SK-N-SH (cell line): ENCODE measurements at regions not wholly inside any gene's neighbourhood (a gene's known extent, or its start where the extent isn't known, plus 50 kb on each side); places are given as distances from the start of the nearest gene placed in this dataset.

Experiments
- CTCF ChIA-PET: fragments of 300-600, 350-600 bp; formaldehyde crosslinking; extraction: SDS; loops from one replicate; lab custom pipeline; 2021; lab: Yijun Ruan, JAX
- POLR2A ChIA-PET: fragments of 350-600 bp; sonication (Branson Sonifier 250); formaldehyde crosslinking; extraction: SDS; loops from one replicate; lab custom pipeline; 2020; ENCODE audit warnings: antibody characterized with exemption, inconsistent platforms; lab: Yijun Ruan, JAX
- DNase-seq: peaks from one replicate; pipeline ENCODE4 v3.0.0; 2012
- H2AFZ ChIP-seq: fragments of 200-600 bp; sonication (generic); 2 replicates; pipeline ENCODE4 v1.8.1; 2016; ENCODE audit warnings: antibody characterized with exemption, mild to moderate bottlenecking, low read depth
- H3F3A ChIP-seq: fragments of 200-600 bp; sonication (generic); replicated peaks from 2 replicates; pipeline ENCODE3; 2016; ENCODE audit warnings: antibody characterized with exemption, mild to moderate bottlenecking; ENCODE audit not compliant: insufficient read depth
- H3K27ac ChIP-seq, 2 experiments: fragments of 200-500 bp in 1 of 2; fragments of 200-600 bp in 1 of 2; sonication (Bioruptor generic) in 1 of 2; sonication (generic), shearing (Covaris generic) in 1 of 2; 2 replicates each; pipeline versions ENCODE4 v1.5.1 to v1.6.1; 2014 to 2016; ENCODE audit warnings: low read depth in 2 of 2, inconsistent platforms in 1 of 2, low read length in 1 of 2, mild to moderate bottlenecking in 1 of 2, mixed read lengths in 1 of 2
- H3K27me3 ChIP-seq: fragments of 200-600 bp; sonication (generic), shearing (Covaris generic); 2 replicates; pipeline ENCODE4 v1.6.1; 2016; ENCODE audit warnings: mixed run types; ENCODE audit not compliant: insufficient read depth
- H3K36me3 ChIP-seq, 2 experiments: fragments of 200-500 bp in 1 of 2; fragments of 200-600 bp in 1 of 2; sonication (Bioruptor generic) in 1 of 2; sonication (generic) in 1 of 2; replicated peaks in 1 of 2; 2 replicates each; pipeline versions ENCODE3 to v1.5.1; 2014 to 2016; ENCODE audit warnings: low read length in 1 of 2, mild to moderate bottlenecking in 1 of 2; ENCODE audit not compliant: insufficient read depth in 2 of 2, control insufficient read depth in 1 of 2
- H3K4me1 ChIP-seq, 2 experiments: fragments of 200-500 bp in 1 of 2; fragments of 200-600 bp in 1 of 2; sonication (Bioruptor generic) in 1 of 2; sonication (generic), shearing (Covaris generic) in 1 of 2; 2 replicates each; pipeline versions ENCODE4 v1.5.1 to v1.6.1; 2014 to 2016; ENCODE audit warnings: low read depth in 1 of 2, low read length in 1 of 2, mixed run types in 1 of 2; ENCODE audit not compliant: insufficient read depth in 2 of 2, control insufficient read depth in 1 of 2
- H3K4me2 ChIP-seq: fragments of 200-600 bp; sonication (generic), shearing (Covaris generic); 2 replicates; pipeline ENCODE4 v1.6.1; 2017; ENCODE audit warnings: mixed run types
- H3K4me3 ChIP-seq, 2 experiments: fragments of 200-500 bp in 1 of 2; fragments of 200-600 bp in 1 of 2; sonication (Bioruptor generic) in 1 of 2; sonication (generic), shearing (Covaris generic) in 1 of 2; 2 replicates each; pipeline versions ENCODE4 v1.5.1 to v1.8.1; 2014 to 2016; ENCODE audit warnings: low read depth in 2 of 2, inconsistent platforms in 1 of 2, low read length in 1 of 2, mild to moderate bottlenecking in 1 of 2, mixed read lengths in 1 of 2, moderate library complexity in 1 of 2
- H3K79me2 ChIP-seq: fragments of 200-600 bp; sonication (generic); 2 replicates; pipeline ENCODE4 v1.8.1; 2017; ENCODE audit warnings: mild to moderate bottlenecking; ENCODE audit not compliant: insufficient read depth
- H3K9ac ChIP-seq: fragments of 200-600 bp; sonication (generic); 2 replicates; pipeline ENCODE4 v1.6.1; 2017; ENCODE audit warnings: mixed run types
- H3K9me2 ChIP-seq: fragments of 200-600 bp; sonication (generic); 2 replicates; pipeline ENCODE4 v1.6.1; 2017; ENCODE audit warnings: mixed run types
- H3K9me3 ChIP-seq: fragments of 200-600 bp; sonication (generic); 2 replicates; pipeline ENCODE4 v1.6.1; 2017; ENCODE audit warnings: mixed run types, mild to moderate bottlenecking, moderate library complexity
- H4K20me1 ChIP-seq: fragments of 200-600 bp; sonication (generic); 2 replicates; pipeline ENCODE4 v1.6.1; 2017; ENCODE audit warnings: mild to moderate bottlenecking, mixed run types; ENCODE audit not compliant: insufficient read depth
- CHD2 ChIP-seq: fragments of 150-350 bp; IDR thresholded peaks from 2 replicates; pipeline ENCODE4 v1.6.1; 2018; ENCODE audit warnings: low read length; ENCODE audit not compliant: partially characterized antibody
- CTCF ChIP-seq: fragments of 200-600 bp; sonication (generic); IDR thresholded peaks from 2 replicates; pipeline ENCODE4 v1.6.1; 2017; ENCODE audit warnings: antibody characterized with exemption, mild to moderate bottlenecking, moderate library complexity
- EP300 ChIP-seq, 2 experiments: IDR thresholded peaks; 2 replicates each; pipeline versions ENCODE4 v1.4.0 to v1.6.1; 2012; ENCODE audit warnings: borderline replicate concordance in 1 of 2, low read depth in 1 of 2, low read length in 1 of 2
- EZH2phosphoT487 ChIP-seq: fragments of 200-600 bp; sonication (generic); IDR thresholded peaks from 2 replicates; pipeline ENCODE4 v1.6.1; 2017; ENCODE audit warnings: low read depth, mixed run types, mild to moderate bottlenecking, antibody characterized with exemption, moderate library complexity, borderline replicate concordance
- FOSL2 ChIP-seq: IDR thresholded peaks from 2 replicates; pipeline ENCODE4 v1.4.0; 2012; ENCODE audit warnings: low read depth, mild to moderate bottlenecking, moderate library complexity, borderline replicate concordance
- FOXM1 ChIP-seq: IDR thresholded peaks from 2 replicates; pipeline ENCODE4 v1.4.0; 2012; ENCODE audit warnings: low read depth, mild to moderate bottlenecking
- GABPA ChIP-seq: IDR thresholded peaks from 2 replicates; pipeline ENCODE4 v1.4.0; 2012; ENCODE audit warnings: low read depth, mild to moderate bottlenecking
- JUND ChIP-seq: IDR thresholded peaks from 2 replicates; pipeline ENCODE4 v1.4.0; 2012
- MXI1 ChIP-seq: IDR thresholded peaks from 2 replicates; pipeline ENCODE4 v1.6.1; 2012; ENCODE audit warnings: mild to moderate bottlenecking, low read depth, low read length, improper control_type of control experiment
- NRF1 ChIP-seq: IDR thresholded peaks from 2 replicates; pipeline ENCODE4 v1.6.1; 2012; ENCODE audit warnings: low read depth, mild to moderate bottlenecking, low read length
- PBX3 ChIP-seq: IDR thresholded peaks from 2 replicates; pipeline ENCODE4; 2012
- POLR2AphosphoS5 ChIP-seq: IDR thresholded peaks from 2 replicates; pipeline ENCODE4 v1.6.1; 2012; ENCODE audit warnings: low read depth, low read length
- RCOR1 ChIP-seq: fragments of 150-350 bp; IDR thresholded peaks from 2 replicates; pipeline ENCODE4 v1.6.1; 2017; ENCODE audit warnings: antibody characterized with exemption, low read length
- RXRA ChIP-seq: IDR thresholded peaks from 2 replicates; pipeline ENCODE4 v1.4.0; 2012; ENCODE audit warnings: low read depth, mild to moderate bottlenecking, borderline replicate concordance
- SMC3 ChIP-seq: IDR thresholded peaks from 2 replicates; pipeline ENCODE4 v1.6.1; 2012; ENCODE audit warnings: low read depth, low read length, improper control_type of control experiment
- TAF1 ChIP-seq: IDR thresholded peaks from 2 replicates; pipeline ENCODE4 v1.6.1; 2012; ENCODE audit warnings: low read depth, mild to moderate bottlenecking, low read length, moderate library complexity, borderline replicate concordance
- TCF12 ChIP-seq: IDR thresholded peaks from 2 replicates; pipeline ENCODE4 v1.4.0; 2012
- TEAD4 ChIP-seq: IDR thresholded peaks from 2 replicates; pipeline ENCODE4 v1.4.0; 2012; ENCODE audit warnings: mild to moderate bottlenecking, borderline replicate concordance; ENCODE audit not compliant: insufficient read depth
- USF1 ChIP-seq: IDR thresholded peaks from 2 replicates; pipeline ENCODE4 v1.4.0; 2012; ENCODE audit warnings: low read depth, borderline replicate concordance
- USF2 ChIP-seq: fragments of 150-350 bp; IDR thresholded peaks from 2 replicates; pipeline ENCODE4 v1.6.1; 2017; ENCODE audit warnings: antibody characterized with exemption, low read length, low read depth, borderline replicate concordance
- ZBTB33 ChIP-seq: IDR thresholded peaks from 2 replicates; pipeline ENCODE4 v1.4.0; 2012; ENCODE audit warnings: low read depth, borderline replicate concordance
- WGBS: methylation state at CpG from one replicate; pipeline ENCODE4 v1.1.6; 2017; ENCODE audit warnings: low lambda C conversion rate; 5-methylcytosine and 5-hydroxymethylcytosine counted together

GRCh38 chr16:62638324-62638911, 602.2 kb upstream of the CDH8 start:
- ChIA-PET POLR2A (no interaction called here), CTCF (no interaction called here)
- no peaks in the 10 kb centered on the region for H3K9me2 ChIP-seq
- H3K9ac ChIP-seq = no peak overlapping the region
- no peaks in the 10 kb centered on the region for H3K79me2 ChIP-seq
- no peak overlapping the region for H3K27ac ChIP-seq
- H2AFZ ChIP-seq = no peak overlapping the region
- WGBS = 34% methylated on average over 4 of the region's 4 CpGs
- H3K9me3 ChIP-seq = no peaks in the 10 kb centered on the region
- no peaks in the 10 kb centered on the region for H4K20me1 ChIP-seq
- no peaks in the 10 kb centered on the region for H3K4me1 ChIP-seq
- DNase-seq = no peak
- no peak for TF ChIP-seq RCOR1
- no peak for TF ChIP-seq RXRA
- no peak for TF ChIP-seq ZBTB33
- no peak for TF ChIP-seq FOSL2
- no peak for TF ChIP-seq NRF1
- TF ChIP-seq TEAD4 = no peak
- no peak for TF ChIP-seq POLR2AphosphoS5
- TF ChIP-seq GABPA = no peak
- TF ChIP-seq PBX3 = no peak
- no peak for TF ChIP-seq JUND
- H3K36me3 ChIP-seq = no peaks in the 10 kb centered on the region
- no peaks in the 10 kb centered on the region for H3K27me3 ChIP-seq
- no peak overlapping the region for H3K4me2 ChIP-seq
- H3F3A ChIP-seq = no peaks in the 10 kb centered on the region
- H3K4me3 ChIP-seq = no peak overlapping the region

GRCh38 chr16:62625326-62625725, 589.1 kb upstream of the CDH8 start:
- no peaks in the 10 kb centered on the region for H3F3A ChIP-seq
- no peak overlapping the region for H3K4me2 ChIP-seq
- H3K9me3 ChIP-seq = no peaks in the 10 kb centered on the region
- ChIA-PET POLR2A (no interaction called here), CTCF (no interaction called here)
- no peaks in the 10 kb centered on the region for H3K27me3 ChIP-seq
- no peaks in the 10 kb centered on the region for H3K36me3 ChIP-seq
- no peak overlapping the region for H3K4me3 ChIP-seq
- H3K9me2 ChIP-seq = no peaks in the 10 kb centered on the region
- no peaks in the 10 kb centered on the region for H3K79me2 ChIP-seq
- no peak for DNase-seq
- no peaks in the 10 kb centered on the region for H4K20me1 ChIP-seq
- 6% methylated on average over 2 of the region's 2 CpGs for whole genome bisulfite sequencing
- no peak overlapping the region for H3K27ac ChIP-seq
- H2AFZ ChIP-seq = no peak overlapping the region
- no peak overlapping the region for H3K9ac ChIP-seq
- no peaks in the 10 kb centered on the region; a peak in 1 of 4 replicates for H3K4me1 ChIP-seq
- no peak for TF ChIP-seq SMC3
- no peak for TF ChIP-seq MXI1
- TF ChIP-seq EP300 (IDR thresholded peaks at IDR 0.05; ENCODE audit: borderline replicate concordance in 1 of 2, low read depth in 1 of 2, low read length in 1 of 2) = no peak
- TF ChIP-seq TAF1 = no peak
- no peak for TF ChIP-seq GABPA
- no peak for TF ChIP-seq USF2
- TF ChIP-seq FOXM1 = no peak
- TF ChIP-seq CHD2 = no peak
- TF ChIP-seq PBX3 = no peak
- TF ChIP-seq USF1 = no peak
- no peak for TF ChIP-seq EZH2phosphoT487
- no peak for TF ChIP-seq RCOR1
- TF ChIP-seq TCF12 = no peak
- TF ChIP-seq CTCF = no peak
